WI38 (cell line): ENCODE measurements at regions not wholly inside any gene's neighbourhood (a gene's known extent, or its start where the extent isn't known, plus 50 kb on each side); places are given as distances from the start of the nearest gene placed in this dataset.

ENCODE experiments used
- H3K4me3 ChIP-seq: 2 replicates; pipeline ENCODE4 v1.5.1; 2011; ENCODE audit warnings: low read depth, mild to moderate bottlenecking, control low read depth, low read length
- CTCF ChIP-seq: IDR thresholded peaks from 2 replicates; pipeline ENCODE4 v1.5.1; 2012; ENCODE audit warnings: low read depth, mild to moderate bottlenecking, control low read depth, low read length

GRCh38 chr3:176954517-176954916, 242.8 kb downstream of the TBL1XR1 start:
- no peak overlapping the region for H3K4me3 ChIP-seq
- no peak for TF ChIP-seq CTCF

- no peak for TF ChIP-seq CTCF
- no peak overlapping the region for H3K4me3 ChIP-seq
Observed at GRCh38 chr3:176953106-176954060, 243.9 kb downstream of the TBL1XR1 start.

- no peak for TF ChIP-seq CTCF
- no peak overlapping the region for H3K4me3 ChIP-seq
Observed at GRCh38 chr3:176951586-176952292, 245.5 kb downstream of the TBL1XR1 start.

GRCh38 chr3:176951144-176951543, 246.1 kb downstream of the TBL1XR1 start:
- no peak for TF ChIP-seq CTCF
- H3K4me3 ChIP-seq, result no peak overlapping the region

GRCh38 chr3:176950743-176951142, 246.5 kb downstream of the TBL1XR1 start:
- TF ChIP-seq CTCF, result no peak
- H3K4me3 ChIP-seq, result no peak overlapping the region

GRCh38 chr3:176948151-176948550, 249.1 kb downstream of the TBL1XR1 start:
- TF ChIP-seq CTCF, result no peak
- no peak overlapping the region for H3K4me3 ChIP-seq

GRCh38 chr3:176946202-176946601, 251.1 kb downstream of the TBL1XR1 start:
- H3K4me3 ChIP-seq, result no peak overlapping the region
- TF ChIP-seq CTCF, result no peak
